GM21717 (cell line): ENCODE measurements at regions not wholly inside any gene's neighbourhood (a gene's known extent, or its start where the extent isn't known, plus 50 kb on each side); places are given as distances from the start of the nearest gene placed in this dataset.
A peak's percentile ranks its signal among the peaks of the same experiment; 100 is the strongest.
"Not testable (repeated sequence)": the region's sequence is repeated elsewhere in the genome, so short reads cannot be mapped to it uniquely, and the experiment has no call there.

ENCODE experiments used
- ATAC-seq: cut with Tn5 transposase; IDR thresholded peaks from one replicate; pipeline ENCODE4 v1.9.1; 2021; ENCODE audit warnings: mild to moderate bottlenecking, moderate library complexity; ENCODE audit not compliant: unreplicated experiment

DNA sequence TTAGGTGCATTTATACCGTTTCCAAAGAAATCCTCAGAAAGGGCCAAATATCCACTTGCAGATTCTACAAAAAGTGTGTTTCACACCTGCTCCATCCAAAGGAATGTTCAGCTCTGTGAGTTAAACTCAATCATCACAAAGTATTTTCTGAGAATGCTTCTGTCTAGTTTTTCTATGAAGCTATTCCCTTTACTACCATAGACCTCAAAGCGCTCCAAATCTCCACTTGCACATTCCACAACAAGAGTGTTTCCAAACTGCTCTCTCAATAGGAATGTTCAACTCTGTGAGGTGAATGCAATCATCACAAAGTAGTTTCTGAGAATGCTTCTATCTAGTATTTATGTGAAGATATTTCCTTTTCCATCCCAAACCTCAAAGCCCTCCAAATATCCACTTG lies 412.7 kb upstream of the WSB1 start:
- ATAC-seq: not testable (repeated sequence)

DNA sequence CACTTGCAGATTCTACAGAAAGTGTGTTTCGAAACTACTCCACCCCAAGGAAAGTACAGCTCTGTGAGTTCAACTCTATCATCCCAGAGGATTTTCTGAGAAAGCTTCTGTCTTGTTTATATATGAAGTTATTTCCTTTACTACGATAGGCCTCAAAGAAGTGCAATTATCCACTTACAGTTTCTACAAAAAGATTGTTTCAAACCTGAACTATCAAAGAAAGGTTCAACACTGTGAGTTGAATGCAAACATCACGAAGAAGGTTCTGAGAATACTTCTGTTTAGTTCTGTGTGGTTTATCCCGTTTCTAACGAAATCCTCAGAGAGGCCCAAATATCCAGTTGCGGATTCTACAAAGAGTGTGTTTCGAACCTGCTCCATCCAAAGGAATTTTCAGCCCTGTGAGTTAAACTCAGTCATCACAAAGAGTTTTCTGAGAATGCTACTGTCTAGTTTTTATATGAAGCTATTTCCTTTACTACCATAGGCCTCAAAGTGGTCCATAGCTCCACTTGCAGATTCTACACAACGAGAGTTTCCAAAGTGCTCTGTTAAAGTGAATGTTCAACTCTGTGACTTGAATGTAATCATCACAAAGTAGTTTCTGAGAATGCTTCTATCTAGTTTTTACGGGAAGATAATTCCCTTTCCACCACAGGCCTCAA lies 411.7 kb upstream of the WSB1 start:
- peak; percentile 83 for ATAC-seq

DNA sequence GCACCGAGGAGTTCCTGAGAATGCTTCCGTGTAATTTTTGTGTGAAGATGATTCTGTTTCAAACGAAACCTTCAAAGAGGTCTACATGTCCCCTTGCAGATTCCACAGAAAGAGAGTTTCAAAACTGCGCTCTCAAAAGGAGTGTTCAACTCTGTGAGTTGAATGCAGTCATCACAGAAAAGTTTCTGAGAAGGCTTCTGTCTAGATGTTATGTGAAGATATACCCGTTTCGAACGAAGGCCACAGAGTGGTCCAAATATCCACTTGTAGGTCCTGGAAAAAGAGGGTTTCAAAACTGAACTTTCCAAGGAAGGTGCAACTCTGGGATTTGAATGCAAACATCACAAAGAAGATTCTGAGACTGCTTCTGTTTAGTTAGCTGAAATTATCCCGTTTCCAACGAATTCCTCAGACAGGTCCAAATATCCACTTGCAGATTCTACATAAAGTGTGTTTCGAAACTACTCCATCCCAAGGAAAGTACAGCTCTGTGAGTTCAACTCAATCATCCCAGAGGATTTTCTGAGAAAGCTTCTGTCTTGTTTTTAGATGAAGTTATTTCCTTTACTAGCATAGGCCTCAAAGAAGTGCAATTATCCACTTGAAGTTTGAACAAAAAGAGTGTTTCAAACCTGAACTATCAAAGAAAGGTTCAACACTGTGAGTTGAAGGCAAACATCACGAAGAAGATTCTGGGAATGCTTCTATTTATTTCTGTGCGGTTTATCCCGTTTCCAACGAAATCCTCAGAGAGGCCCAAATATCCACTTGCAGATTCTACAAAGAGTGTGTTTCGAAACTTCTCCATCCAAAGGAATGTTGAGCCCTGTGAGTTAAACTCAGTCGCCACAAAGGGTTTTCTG lies 409.8 kb upstream of the WSB1 start:
- ATAC-seq: not testable (repeated sequence)

DNA sequence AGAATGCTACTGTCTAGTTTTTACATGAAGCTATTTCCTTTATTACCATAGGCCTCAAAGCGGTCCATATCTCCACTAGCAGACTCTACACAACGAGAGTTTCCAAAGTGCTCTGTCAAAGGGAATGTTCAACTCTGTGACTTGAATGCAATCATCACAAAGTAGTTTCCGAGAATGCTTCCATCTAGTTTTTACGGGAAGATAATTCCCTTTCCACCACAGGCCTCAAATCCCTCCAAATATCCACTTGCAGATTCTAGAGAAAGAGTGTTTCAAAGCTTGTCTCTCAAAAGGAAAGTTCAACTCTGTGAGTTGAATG lies 409.2 kb upstream of the WSB1 start:
- ATAC-seq: not testable (repeated sequence)

DNA sequence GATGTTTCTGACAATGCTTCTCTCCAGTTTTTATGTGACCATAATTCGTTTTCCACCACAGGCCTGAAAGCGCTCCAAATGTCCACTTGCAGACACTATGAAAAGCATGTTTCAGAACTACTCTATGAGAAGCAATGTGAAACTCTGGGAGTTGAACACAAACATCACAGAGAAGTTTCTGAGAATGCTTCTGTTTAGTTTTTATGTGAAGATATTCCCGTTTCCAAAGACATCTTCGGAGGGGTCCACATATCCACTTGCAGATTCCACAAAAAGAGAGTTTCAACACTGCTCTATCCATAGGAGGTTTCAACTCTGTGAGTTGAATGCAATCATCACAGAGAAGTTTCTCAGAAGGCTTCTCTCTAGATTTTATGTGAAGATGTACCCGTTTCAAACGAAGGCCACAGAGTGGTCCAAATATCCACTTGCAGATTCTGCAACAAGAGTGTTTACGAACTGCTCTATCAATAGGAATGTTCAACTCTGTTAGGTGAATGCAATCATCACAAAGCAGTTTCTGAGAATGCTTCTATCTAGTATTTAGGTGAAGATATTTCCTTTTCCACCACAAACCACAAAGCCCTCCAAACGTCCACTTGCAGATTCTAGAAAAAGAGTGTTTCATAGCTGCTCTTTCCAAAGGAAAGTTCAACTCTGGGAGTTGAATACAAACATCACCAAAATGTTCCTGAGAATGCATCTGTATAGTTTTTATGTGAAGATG lies 408.5 kb upstream of the WSB1 start:
- not testable (repeated sequence) for ATAC-seq
